ENCODE measurements at regions not wholly inside any gene's neighbourhood (a gene's known extent, or its start where the extent isn't known, plus 50 kb on each side); places are given as distances from the start of the nearest gene placed in this dataset.

DNA sequence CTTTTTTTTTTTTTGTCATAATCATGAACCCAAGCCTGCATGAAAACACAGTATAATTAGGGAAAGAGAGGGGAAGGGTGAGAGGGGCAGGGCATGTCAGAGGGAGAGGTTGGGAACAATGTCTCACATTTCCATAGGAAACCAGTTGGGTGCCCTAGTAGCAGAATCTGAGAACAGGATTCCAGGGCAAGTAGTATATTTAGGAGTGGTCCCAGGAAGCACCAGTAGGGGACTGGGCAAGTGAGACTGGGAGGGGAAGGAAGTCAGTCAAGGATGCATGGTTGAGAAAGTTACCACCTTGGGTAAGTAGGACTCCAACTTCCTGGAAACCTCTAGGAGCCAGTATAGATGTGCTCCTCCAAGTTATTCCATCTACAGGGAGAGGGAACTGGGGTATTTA lies 88.6 kb upstream of the MAFB start:
- Histone ChIP-seq H3K27ac (ENCODE audit: low read length) (no peak overlapping the region), H3K4me2 (ENCODE audit: low read length) (no peak overlapping the region), H3K4me3 (ENCODE audit: low read length) (no peak overlapping the region), H2AFZ (ENCODE audit: low read depth, low read length) (no peak overlapping the region), H3K79me2 (ENCODE audit: low read length) (no peaks in the 10 kb centered on the region), H3K9me3 (ENCODE audit: insufficient read depth, low read length) (no peaks in the 10 kb centered on the region), H4K20me1 (ENCODE audit: insufficient read depth, low read length) (no peaks in the 10 kb centered on the region), H3K4me1 (ENCODE audit: low read length) (peaks cover 24% of the 10 kb centered on the region), H3K36me3 (replicated peaks; ENCODE audit: low read depth, low read length) (no peaks in the 10 kb centered on the region), H3K27me3 (ENCODE audit: low read depth, low read length) (no peaks in the 10 kb centered on the region), H3K9ac (ENCODE audit: low read length) (no peak overlapping the region)
- TF ChIP-seq, protein P1, sequence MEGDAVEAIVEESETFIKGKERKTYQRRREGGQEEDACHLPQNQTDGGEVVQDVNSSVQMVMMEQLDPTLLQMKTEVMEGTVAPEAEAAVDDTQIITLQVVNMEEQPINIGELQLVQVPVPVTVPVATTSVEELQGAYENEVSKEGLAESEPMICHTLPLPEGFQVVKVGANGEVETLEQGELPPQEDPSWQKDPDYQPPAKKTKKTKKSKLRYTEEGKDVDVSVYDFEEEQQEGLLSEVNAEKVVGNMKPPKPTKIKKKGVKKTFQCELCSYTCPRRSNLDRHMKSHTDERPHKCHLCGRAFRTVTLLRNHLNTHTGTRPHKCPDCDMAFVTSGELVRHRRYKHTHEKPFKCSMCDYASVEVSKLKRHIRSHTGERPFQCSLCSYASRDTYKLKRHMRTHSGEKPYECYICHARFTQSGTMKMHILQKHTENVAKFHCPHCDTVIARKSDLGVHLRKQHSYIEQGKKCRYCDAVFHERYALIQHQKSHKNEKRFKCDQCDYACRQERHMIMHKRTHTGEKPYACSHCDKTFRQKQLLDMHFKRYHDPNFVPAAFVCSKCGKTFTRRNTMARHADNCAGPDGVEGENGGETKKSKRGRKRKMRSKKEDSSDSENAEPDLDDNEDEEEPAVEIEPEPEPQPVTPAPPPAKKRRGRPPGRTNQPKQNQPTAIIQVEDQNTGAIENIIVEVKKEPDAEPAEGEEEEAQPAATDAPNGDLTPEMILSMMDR (IDR thresholded peaks at IDR 0.05; ENCODE audit: low read depth, low read length) = no peak
- no peak for TF ChIP-seq EZH2phosphoT487 (IDR thresholded peaks at IDR 0.05; ENCODE audit: low read depth)

DNA sequence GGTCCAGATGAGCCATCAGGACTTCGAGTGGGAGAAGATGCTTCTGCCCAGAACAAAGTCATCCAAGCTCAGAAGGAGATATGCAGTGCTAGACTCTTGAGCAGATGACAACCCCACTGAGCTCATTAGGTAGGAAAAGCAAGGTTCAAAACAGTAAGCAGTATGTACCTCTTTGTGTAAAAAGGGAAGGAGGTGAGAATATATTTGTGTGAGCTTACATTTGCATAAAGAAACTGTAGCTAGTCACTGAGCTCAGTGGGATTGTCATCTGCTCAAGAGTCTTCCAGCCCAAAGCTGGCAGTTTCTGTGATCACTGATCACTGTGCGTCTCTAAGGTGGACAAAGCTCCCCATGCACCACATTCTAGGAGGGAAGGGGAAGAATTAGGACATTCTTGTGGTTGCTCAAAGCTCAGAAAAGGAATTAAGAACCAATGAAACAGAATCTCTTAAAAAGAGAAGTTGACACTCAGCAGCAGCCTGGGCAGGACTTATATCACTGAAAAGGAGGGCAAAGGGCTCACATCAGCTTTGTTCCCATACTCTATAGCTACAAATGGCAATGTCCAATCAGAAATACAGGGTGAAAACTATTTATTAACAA lies 90.0 kb upstream of the MAFB start:
- peak overlapping the region; percentile 78 for H3K27ac ChIP-seq (ENCODE audit: low read length)
- peaks cover 28% of the 10 kb centered on the region for H3K4me1 ChIP-seq (ENCODE audit: low read length)
- peak overlapping the region; percentile 69 for H2AFZ ChIP-seq (ENCODE audit: low read depth, low read length)
- no peaks in the 10 kb centered on the region for H3K79me2 ChIP-seq (ENCODE audit: low read length)
- H3K9ac ChIP-seq (ENCODE audit: low read length) = peak overlapping the region; percentile 29
- H3K4me2 ChIP-seq (ENCODE audit: low read length) = peak overlapping the region; percentile 77
- no peaks in the 10 kb centered on the region for H3K9me3 ChIP-seq (ENCODE audit: insufficient read depth, low read length)
- H3K36me3 ChIP-seq (replicated peaks; ENCODE audit: low read depth, low read length) = no peaks in the 10 kb centered on the region
- no peaks in the 10 kb centered on the region for H3K27me3 ChIP-seq (ENCODE audit: low read depth, low read length)
- H4K20me1 ChIP-seq (ENCODE audit: insufficient read depth, low read length) = no peaks in the 10 kb centered on the region
- peak overlapping the region; percentile 50 for H3K4me3 ChIP-seq (ENCODE audit: low read length)
- TF ChIP-seq EZH2phosphoT487 (IDR thresholded peaks at IDR 0.05; ENCODE audit: low read depth) = no peak
- TF ChIP-seq, protein P1 (IDR thresholded peaks at IDR 0.05; ENCODE audit: low read depth, low read length) = no peak

DNA sequence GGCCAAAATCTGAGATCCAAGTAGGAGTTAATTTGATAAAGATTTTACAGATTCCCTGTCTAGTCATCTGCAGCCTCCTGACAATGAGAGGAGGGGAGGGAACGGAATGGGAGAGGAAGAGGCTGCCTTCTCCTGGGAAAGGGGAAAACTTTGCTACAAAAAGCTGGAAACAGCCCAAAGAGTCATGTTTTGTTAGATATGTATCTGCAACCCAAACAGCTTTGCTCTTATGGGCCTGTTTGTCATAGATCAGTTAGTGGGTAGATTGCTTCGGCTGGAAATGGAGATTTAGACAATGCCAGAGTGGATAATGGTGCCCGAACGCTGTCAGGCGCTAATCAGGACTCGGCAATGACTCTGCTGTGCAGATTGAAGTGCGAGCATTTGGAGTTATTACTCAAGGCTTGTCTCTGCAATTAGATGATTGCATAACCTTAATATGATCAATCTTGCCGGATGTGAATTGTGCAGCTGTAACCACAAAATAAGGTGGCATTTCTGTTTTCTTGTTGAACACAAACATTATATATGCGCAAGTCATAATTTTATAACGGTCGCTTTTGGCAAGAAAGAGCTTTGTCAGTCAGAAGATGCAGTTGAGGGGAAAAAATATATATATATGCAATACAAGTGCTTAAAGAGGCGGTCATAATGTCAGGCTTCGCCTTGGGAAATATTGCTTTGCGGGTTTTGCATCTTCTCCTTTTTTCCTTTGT lies 92.4 kb upstream of the MAFB start:
- no peaks in the 10 kb centered on the region for H3K36me3 ChIP-seq (replicated peaks; ENCODE audit: low read depth, low read length)
- no peaks in the 10 kb centered on the region for H3K9me3 ChIP-seq (ENCODE audit: insufficient read depth, low read length)
- H4K20me1 ChIP-seq (ENCODE audit: insufficient read depth, low read length) = no peaks in the 10 kb centered on the region
- H3K27me3 ChIP-seq (ENCODE audit: low read depth, low read length) = no peaks in the 10 kb centered on the region
- no peak for TF ChIP-seq EZH2phosphoT487 (IDR thresholded peaks at IDR 0.05; ENCODE audit: low read depth)
- TF ChIP-seq, protein P1 (IDR thresholded peaks at IDR 0.05; ENCODE audit: low read depth, low read length) = no peak
- no peak overlapping the region for H3K4me2 ChIP-seq (ENCODE audit: low read length)
- no peaks in the 10 kb centered on the region for H3K79me2 ChIP-seq (ENCODE audit: low read length)
- no peak overlapping the region for H3K9ac ChIP-seq (ENCODE audit: low read length)
- H2AFZ ChIP-seq (ENCODE audit: low read depth, low read length) = no peak overlapping the region
- no peak overlapping the region for H3K27ac ChIP-seq (ENCODE audit: low read length)
- H3K4me1 ChIP-seq (ENCODE audit: low read length) = peaks cover 28% of the 10 kb centered on the region
- H3K4me3 ChIP-seq (ENCODE audit: low read length) = no peak overlapping the region

DNA sequence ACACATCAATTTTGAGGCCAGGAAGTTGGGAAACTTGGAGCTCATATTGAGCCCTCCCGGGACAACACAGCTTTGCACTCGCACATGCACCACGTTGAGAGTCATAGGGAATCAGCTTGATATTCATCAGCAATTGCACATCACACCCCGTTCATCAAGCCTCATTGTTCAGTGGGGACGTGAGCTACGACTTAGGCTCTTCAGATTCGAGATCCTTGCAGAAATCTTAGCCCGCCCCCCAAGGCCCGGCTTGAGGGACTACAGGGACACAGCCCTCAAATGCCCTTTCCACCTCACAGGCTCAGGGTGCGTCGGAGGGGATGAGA lies 93.0 kb upstream of the MAFB start:
- Histone ChIP-seq H3K79me2 (ENCODE audit: low read length) (no peaks in the 10 kb centered on the region), H2AFZ (ENCODE audit: low read depth, low read length) (no peak overlapping the region), H3K9ac (ENCODE audit: low read length) (no peak overlapping the region), H3K4me2 (ENCODE audit: low read length) (no peak overlapping the region), H4K20me1 (ENCODE audit: insufficient read depth, low read length) (no peaks in the 10 kb centered on the region), H3K36me3 (replicated peaks; ENCODE audit: low read depth, low read length) (no peaks in the 10 kb centered on the region), H3K9me3 (ENCODE audit: insufficient read depth, low read length) (no peaks in the 10 kb centered on the region), H3K27me3 (ENCODE audit: low read depth, low read length) (peaks cover 5% of the 10 kb centered on the region; the same call in 1 of the 2 replicates), H3K4me3 (ENCODE audit: low read length) (no peak overlapping the region), H3K4me1 (ENCODE audit: low read length) (peaks cover 28% of the 10 kb centered on the region), H3K27ac (ENCODE audit: low read length) (no peak overlapping the region)
- TF ChIP-seq EZH2phosphoT487 (IDR thresholded peaks at IDR 0.05; ENCODE audit: low read depth) = no peak
- TF ChIP-seq, protein P1 (IDR thresholded peaks at IDR 0.05; ENCODE audit: low read depth, low read length) = no peak

Measured in OCI-LY3 (cell line).